IMR-90 (cell line): ENCODE measurements at regions not wholly inside any gene's neighbourhood (a gene's known extent, or its start where the extent isn't known, plus 50 kb on each side); places are given as distances from the start of the nearest gene placed in this dataset.

Source experiments
- ATAC-seq: fragments of 200-7000 bp; cut with Tn5 transposase; 2 replicates; pipeline ENCODE4 v1.9.1; 2020; ENCODE audit warnings: low read depth, mild to moderate bottlenecking, moderate library complexity
- BruUV-seq: library from RNA; stranded (reverse); fragments of 400-500 nt; replicated peaks from 2 replicates; lab custom pipeline; 2021; lab: Mats Ljungman, UMichigan
- CTCF ChIA-PET: fragments of 300-600 bp; formaldehyde crosslinking; extraction: SDS; loops from one replicate; lab custom pipeline; 2021; ENCODE audit warnings: antibody characterized with exemption; lab: Yijun Ruan, JAX
- POLR2A ChIA-PET: fragments of 300-600 bp; sonication (Branson Sonifier 250); formaldehyde crosslinking; loops from one replicate; lab custom pipeline; 2022; ENCODE audit warnings: antibody characterized with exemption; ENCODE audit not compliant: unreplicated experiment; lab: Charles Lee
- DNase-seq: peaks from one replicate; pipeline ENCODE4 v3.0.0; 2013
- H2AFZ ChIP-seq: replicated peaks from 2 replicates; pipeline ENCODE3; 2013; ENCODE audit warnings: low read length, mild to moderate bottlenecking; ENCODE audit not compliant: poor library complexity
- H2AK5ac ChIP-seq: 2 replicates; pipeline ENCODE4 v1.6.1; 2013; ENCODE audit warnings: low read depth, low read length, inconsistent platforms
- H2AK9ac ChIP-seq: replicated peaks from 2 replicates; pipeline ENCODE3; 2013; ENCODE audit warnings: mild to moderate bottlenecking, low read depth, low read length, moderate library complexity; ENCODE audit not compliant: poor library complexity
- H2BK120ac ChIP-seq: 2 replicates; pipeline ENCODE4 v1.6.1; 2013; ENCODE audit warnings: low read depth, low read length, inconsistent platforms
- H2BK15ac ChIP-seq: 3 replicates; pipeline ENCODE4 v1.6.1; 2013; ENCODE audit warnings: low read depth, low read length, inconsistent platforms
- H2BK20ac ChIP-seq: 2 replicates; pipeline ENCODE4 v1.6.1; 2013; ENCODE audit warnings: low read depth, mild to moderate bottlenecking, inconsistent platforms, low read length, moderate library complexity
- H2BK5ac ChIP-seq: 2 replicates; pipeline ENCODE4 v1.6.1; 2013; ENCODE audit warnings: mild to moderate bottlenecking, low read depth, low read length, inconsistent platforms; ENCODE audit not compliant: poor library complexity, severe bottlenecking
- H3K14ac ChIP-seq: replicated peaks from 2 replicates; pipeline ENCODE4 v1.6.1; 2013; ENCODE audit warnings: low read depth, low read length, inconsistent platforms
- H3K18ac ChIP-seq: 2 replicates; pipeline ENCODE4 v1.6.1; 2013; ENCODE audit warnings: low read depth, low read length, control low read depth
- H3K23ac ChIP-seq: 2 replicates; pipeline ENCODE4 v1.6.1; 2013; ENCODE audit warnings: low read depth, low read length, inconsistent platforms
- H3K27ac ChIP-seq: 2 replicates; pipeline ENCODE4 v1.5.1; 2013; ENCODE audit warnings: mild to moderate bottlenecking, control low read depth, low read length; ENCODE audit not compliant: insufficient read depth
- H3K27me3 ChIP-seq: 2 replicates; pipeline ENCODE4 v1.6.1; 2013; ENCODE audit warnings: low read length; ENCODE audit not compliant: control insufficient read depth, insufficient read depth
- H3K36me3 ChIP-seq: 2 replicates; pipeline ENCODE4 v1.6.1; 2013; ENCODE audit warnings: low read length, mixed read lengths; ENCODE audit not compliant: control insufficient read depth, insufficient read depth
- H3K4ac ChIP-seq: 2 replicates; pipeline ENCODE4 v1.6.1; 2013; ENCODE audit warnings: low read depth, low read length, inconsistent platforms
- H3K4me1 ChIP-seq: 2 replicates; pipeline ENCODE4 v1.6.1; 2013; ENCODE audit warnings: low read length, mixed read lengths; ENCODE audit not compliant: control insufficient read depth, insufficient read depth
- H3K4me2 ChIP-seq: 2 replicates; pipeline ENCODE4 v1.6.1; 2013; ENCODE audit warnings: low read depth, mild to moderate bottlenecking, control low read depth, low read length, moderate library complexity
- H3K4me3 ChIP-seq: 2 replicates; pipeline ENCODE4 v1.5.1; 2013; ENCODE audit warnings: low read depth, mild to moderate bottlenecking, control low read depth, low read length, moderate library complexity; ENCODE audit not compliant: insufficient read depth
- H3K56ac ChIP-seq: 2 replicates; pipeline ENCODE4 v1.6.1; 2013; ENCODE audit warnings: low read length, inconsistent platforms; ENCODE audit not compliant: insufficient read depth; ENCODE audit errors: extremely low read depth
- H3K79me1 ChIP-seq, 2 experiments: 2 replicates each; pipeline ENCODE4 v1.6.1; 2013; ENCODE audit warnings: low read length in 2 of 2, inconsistent platforms in 1 of 2, low read depth in 1 of 2
- H3K9ac ChIP-seq: 2 replicates; pipeline ENCODE4 v1.6.1; 2013; ENCODE audit warnings: low read depth, low read length, control low read depth
- H3K9me1 ChIP-seq: 2 replicates; pipeline ENCODE4 v1.6.1; 2013; ENCODE audit warnings: low read length, inconsistent platforms; ENCODE audit not compliant: insufficient read depth
- H3K9me3 ChIP-seq: 2 replicates; pipeline ENCODE4 v1.6.1; 2013; ENCODE audit warnings: low read length; ENCODE audit not compliant: control insufficient read depth, insufficient read depth
- H4K20me1 ChIP-seq: 2 replicates; pipeline ENCODE4 v1.6.1; 2013; ENCODE audit warnings: low read length, inconsistent platforms; ENCODE audit not compliant: insufficient read depth
- H4K5ac ChIP-seq: 2 replicates; pipeline ENCODE4 v1.6.1; 2013; ENCODE audit warnings: mild to moderate bottlenecking, low read depth, low read length, control low read depth
- H4K8ac ChIP-seq, 2 experiments: 2 replicates each; pipeline ENCODE4 v1.6.1; 2013; ENCODE audit warnings: low read depth in 2 of 2, low read length in 2 of 2, control low read depth in 1 of 2, inconsistent platforms in 1 of 2
- H4K91ac ChIP-seq: 2 replicates; pipeline ENCODE4 v1.6.1; 2013; ENCODE audit warnings: low read depth, low read length, inconsistent platforms; ENCODE audit not compliant: insufficient read depth
- BHLHE40 ChIP-seq: fragments of 150-350 bp; IDR thresholded peaks from 2 replicates; pipeline ENCODE4 v1.6.1; 2016; ENCODE audit warnings: mild to moderate bottlenecking, low read depth, low read length
- RCOR1 ChIP-seq: IDR thresholded peaks from 2 replicates; pipeline ENCODE4 v1.6.1; 2012; ENCODE audit warnings: mild to moderate bottlenecking, low read length, improper control_type of control experiment; ENCODE audit not compliant: insufficient replicate concordance
- WGBS, 2 experiments: methylation state at CpG; one replicate each; pipeline versions ENCODE4 v1.1.5 to v1.1.7; 2013; ENCODE audit warnings: missing lambda C conversion rate in 2 of 2; ENCODE audit not compliant: insufficient read length in 1 of 2; ENCODE audit errors: extremely low coverage in 2 of 2; 5-methylcytosine and 5-hydroxymethylcytosine counted together
- dilution Hi-C: fragments of 300-500 bp; cut with HindIII; formaldehyde crosslinking; loops from one replicate; pipeline ENCODE4 v1.14.3; 2018; ENCODE audit warnings: low sequenced_read_pairs; ENCODE audit not compliant: unreplicated experiment
- in situ Hi-C: fragments of 300-500 bp; cut with MboI; formaldehyde crosslinking; loops from 3 replicates; pipeline ENCODE4 v1.14.3; 2019; ENCODE audit warnings: low sequenced_read_pairs, inconsistent platforms, mixed read lengths
- intact Hi-C: fragments of 100-400 bp; cut with micrococcal nuclease; formaldehyde crosslinking; loops from 2 replicates; pipeline ENCODE4 v1.10.0; 2022

- H3K79me1 ChIP-seq: no peaks in the 10 kb centered on the region
- no peaks in the 10 kb centered on the region for H3K27me3 ChIP-seq
- ChIA-PET POLR2A (no interaction called here), CTCF (no interaction called here)
- no peak overlapping the region for H3K23ac ChIP-seq
- no peak overlapping the region for H2BK120ac ChIP-seq
- ATAC-seq (no peak), DNase-seq (no peak)
- H4K5ac ChIP-seq: no peak overlapping the region
- H2AK9ac ChIP-seq: no peak overlapping the region
- intact Hi-C loops (no loop called here), in situ Hi-C loops (no loop called here), dilution Hi-C loops (no loop called here)
- H3K36me3 ChIP-seq: no peaks in the 10 kb centered on the region
- no peaks in the 10 kb centered on the region for H3K4me1 ChIP-seq
- H3K14ac ChIP-seq: no peak overlapping the region
- no peak overlapping the region for H2BK5ac ChIP-seq
- TF ChIP-seq BHLHE40: no peak
- TF ChIP-seq RCOR1: no peak
- no peaks in the 10 kb centered on the region for H3K9me1 ChIP-seq
- H3K27ac ChIP-seq: no peak overlapping the region
- H3K4ac ChIP-seq: no peak overlapping the region
- H4K8ac ChIP-seq: no peak overlapping the region
- H3K4me2 ChIP-seq: no peak overlapping the region
- peaks cover 6% of the 10 kb centered on the region; the same call in 1 of the 2 replicates for H3K9me3 ChIP-seq
- no CpG with 5 or more reads among the region's 15 CpGs for WGBS, 2 experiments
- H3K4me3 ChIP-seq: no peak overlapping the region
- no peaks in the 10 kb centered on the region for H4K20me1 ChIP-seq
- no peak overlapping the region for H3K56ac ChIP-seq
- no peak overlapping the region for H4K91ac ChIP-seq
- no peak overlapping the region for H2AK5ac ChIP-seq
- H2BK20ac ChIP-seq: no peak overlapping the region
- H2BK15ac ChIP-seq: no peak overlapping the region
- no TSS peak for BruUV-seq
- H3K18ac ChIP-seq: no peak overlapping the region
- no peak overlapping the region for H2AFZ ChIP-seq
- H3K9ac ChIP-seq: no peak overlapping the region
These were observed 1139.4 kb downstream of the TMEM121 start for GRCh38 chr14:106665814-106666213.
